Glomerular visceral epithelial cell (primary cell): ENCODE measurements at regions not wholly inside any gene's neighbourhood (a gene's known extent, or its start where the extent isn't known, plus 50 kb on each side); places are given as distances from the start of the nearest gene placed in this dataset.

Experiments
- DNase-seq: peaks from one replicate; pipeline ENCODE4 v3.0.0-alpha.2; 2016; ENCODE audit errors: extremely low spot score

DNA sequence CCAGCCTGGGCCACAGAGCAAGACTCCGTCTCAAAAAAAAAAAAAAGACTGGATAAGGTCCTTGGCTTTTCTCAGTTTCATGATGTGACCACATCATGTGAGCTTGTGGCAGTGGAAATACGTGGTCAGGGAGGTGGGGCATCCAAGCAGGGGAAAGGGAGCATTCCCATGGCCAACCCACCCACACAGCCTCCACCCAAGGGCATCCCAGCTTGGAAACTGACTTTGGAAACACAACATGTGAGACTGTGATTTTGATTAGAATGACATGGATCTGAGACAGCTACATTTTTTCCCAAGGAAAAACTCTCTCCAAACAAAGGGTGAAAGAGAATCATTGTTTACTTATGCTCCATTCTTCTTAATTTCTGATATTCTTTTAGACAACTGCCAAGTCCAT is 405.0 kb upstream of the ZNF507 start:
- DNase-seq = no peak

- DNase-seq = no peak
Observed at GRCh38 chr19:31943191-31943661, 402.2 kb upstream of the ZNF507 start.

GRCh38 chr19:31943778-31944177 is 401.6 kb upstream of the ZNF507 start:
- DNase-seq = no peak

- no peak for DNase-seq
Observed at GRCh38 chr19:31944326-31944725, 401.1 kb upstream of the ZNF507 start.

DNA sequence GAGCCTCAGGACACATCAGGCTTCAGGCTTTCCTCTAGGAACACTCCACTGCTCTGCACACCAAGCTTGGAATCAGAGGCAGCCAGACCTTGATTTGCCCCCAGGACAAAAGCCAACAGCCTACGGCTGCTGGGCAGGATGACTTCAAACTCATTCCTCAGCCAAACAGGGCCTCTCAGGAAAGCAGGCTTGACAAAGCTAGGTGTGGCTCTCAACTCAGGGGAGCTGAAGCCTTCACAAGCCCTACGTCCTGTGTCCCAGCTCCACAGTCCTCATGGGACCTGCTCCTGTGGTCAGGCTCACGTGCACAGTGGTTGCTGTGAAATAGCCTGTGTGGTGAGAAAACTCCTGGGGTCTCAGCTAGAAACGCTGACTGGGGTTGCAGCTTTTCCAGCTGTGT is 398.9 kb upstream of the ZNF507 start:
- DNase-seq = no peak

DNA sequence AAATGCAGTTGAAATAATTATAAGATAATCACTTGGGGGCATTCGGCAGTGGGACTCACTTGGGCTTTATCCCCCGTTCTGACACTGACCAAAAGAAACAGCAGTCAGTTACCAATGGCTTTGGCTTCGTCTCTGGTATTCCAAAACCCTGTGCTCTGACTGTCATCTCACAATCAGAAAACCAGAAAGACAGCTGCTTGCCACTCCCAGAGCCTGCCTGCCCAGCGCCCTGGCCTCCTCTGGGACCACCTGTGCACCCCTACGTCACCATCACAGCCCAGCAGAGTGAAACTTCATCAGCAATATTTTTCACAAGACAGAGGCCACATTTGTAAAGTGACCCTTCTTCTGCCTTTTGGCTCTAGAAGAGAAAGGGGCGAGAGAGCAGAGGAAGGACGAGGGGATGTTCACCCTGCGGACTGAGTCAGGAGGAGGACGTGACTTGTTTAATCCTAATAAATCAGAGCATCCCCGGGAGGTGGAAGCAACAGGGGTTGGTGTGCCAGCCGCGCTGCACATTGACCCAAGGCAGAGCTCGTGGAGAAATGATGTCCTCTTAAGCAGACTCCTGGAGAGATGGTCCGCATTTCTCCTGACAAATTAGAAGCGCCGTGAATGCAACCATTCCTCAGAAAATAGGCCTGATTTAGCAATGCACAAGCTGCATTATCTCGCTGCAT is 397.8 kb upstream of the ZNF507 start:
- DNase-seq = no peak

DNA sequence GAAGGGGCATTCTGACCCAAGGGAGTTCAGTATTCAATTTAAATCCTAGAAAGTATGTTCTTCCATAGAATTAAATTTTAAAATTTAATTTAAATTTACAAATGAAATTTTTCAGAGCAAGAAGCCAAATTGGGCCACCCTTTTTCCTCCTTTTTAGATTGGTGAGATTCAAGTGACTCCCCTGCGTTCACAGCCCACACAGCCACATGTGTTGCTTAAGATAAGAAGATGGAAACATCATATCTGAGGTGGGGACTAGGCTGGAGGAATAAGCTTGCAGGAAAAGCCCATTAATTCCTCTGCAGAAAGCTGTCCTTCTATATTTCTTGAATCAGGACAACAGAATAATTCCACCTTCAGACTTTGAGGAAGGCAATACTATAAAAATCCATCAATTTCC is 392.7 kb upstream of the ZNF507 start:
- no peak for DNase-seq

DNA sequence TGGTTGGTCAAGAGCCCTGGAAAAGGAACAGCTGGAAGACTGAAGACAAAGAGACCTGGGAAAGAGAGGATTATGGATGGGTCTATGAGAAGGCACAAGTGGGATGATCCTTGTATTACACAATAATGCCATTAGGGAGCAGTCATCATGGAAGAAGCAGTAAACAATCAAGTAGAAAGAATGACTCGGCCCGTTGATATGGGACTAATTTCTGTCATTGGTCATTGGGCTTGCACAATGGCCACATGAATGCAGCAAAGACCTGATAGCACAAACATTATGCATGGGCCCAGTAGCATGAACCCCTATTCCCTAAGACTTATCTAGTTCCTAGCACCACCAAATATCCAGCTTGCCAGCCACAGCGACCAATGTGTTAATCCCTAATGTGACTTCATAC is 390.3 kb upstream of the ZNF507 start:
- DNase-seq = no peak

DNA sequence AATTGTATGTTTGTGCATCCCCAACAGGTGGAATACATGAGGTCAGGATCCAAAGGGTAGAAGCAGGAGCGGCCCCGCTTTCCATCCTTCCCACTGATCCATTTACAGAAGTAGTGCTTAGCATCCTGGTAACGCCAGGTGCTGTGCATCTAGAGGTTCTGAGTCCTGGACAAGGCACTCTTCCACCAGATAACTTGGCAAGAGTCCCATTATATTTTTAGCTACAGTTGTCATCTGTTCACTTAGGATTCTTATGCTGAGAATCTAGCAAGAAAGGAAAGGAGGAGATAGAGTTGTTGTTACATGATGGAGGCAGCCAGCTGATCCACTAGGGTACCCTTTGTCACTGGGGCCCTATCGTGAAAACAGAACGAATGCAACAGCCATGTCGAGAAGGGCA is 389.5 kb upstream of the ZNF507 start:
- no peak for DNase-seq

DNA sequence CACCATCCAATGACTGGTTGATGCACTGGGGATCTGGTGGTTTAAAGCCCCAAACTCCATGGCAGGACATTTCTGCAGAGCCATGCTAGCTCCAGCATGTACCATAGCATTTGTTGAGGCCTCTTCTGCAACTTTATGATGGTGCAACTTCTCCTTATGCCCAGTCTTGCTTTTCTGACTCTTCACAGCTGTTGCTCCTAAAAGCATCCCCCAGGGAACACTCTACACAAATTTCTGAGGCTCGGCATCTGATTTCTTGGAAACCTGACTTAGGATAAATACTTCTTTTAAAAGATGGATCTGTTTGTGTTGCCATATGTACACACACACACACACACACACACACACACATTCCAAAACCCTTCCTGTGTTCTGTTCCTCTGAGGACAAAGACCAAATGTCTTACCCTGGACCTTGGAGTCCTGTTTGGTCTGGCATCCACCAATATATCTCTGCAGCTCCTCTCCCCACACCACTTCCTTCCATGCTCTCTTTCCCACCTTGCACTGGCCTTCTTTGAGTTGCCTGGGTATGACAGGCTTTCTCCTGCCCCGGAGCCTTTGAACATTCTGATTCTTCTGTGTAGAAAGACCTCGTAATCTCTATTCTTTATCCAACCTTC is 388.5 kb upstream of the ZNF507 start:
- DNase-seq = no peak

DNA sequence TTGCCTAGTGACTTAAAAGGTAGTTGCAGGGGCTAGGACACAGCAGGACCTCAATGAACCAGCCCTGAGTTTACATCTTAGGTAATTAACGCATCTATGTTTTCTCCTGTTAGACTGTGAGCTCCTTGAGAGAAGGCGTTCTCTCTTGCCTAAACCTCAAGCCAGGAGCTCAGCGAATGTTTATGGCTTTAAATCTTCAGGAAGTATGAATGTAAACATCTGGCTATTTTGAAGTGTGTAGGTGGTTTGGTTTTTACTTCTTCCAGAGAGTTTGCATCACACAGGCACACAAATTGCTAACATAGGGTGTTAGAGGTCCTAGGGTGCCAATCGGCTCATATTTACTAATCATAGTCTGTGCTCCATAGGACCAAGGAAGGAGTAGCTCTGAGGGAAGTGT is 387.7 kb upstream of the ZNF507 start:
- DNase-seq = no peak

- DNase-seq = no peak
Observed at GRCh38 chr19:31959527-31960018, 385.8 kb upstream of the ZNF507 start.

- no peak for DNase-seq
Observed at GRCh38 chr19:31960474-31960873, 384.9 kb upstream of the ZNF507 start.

DNA sequence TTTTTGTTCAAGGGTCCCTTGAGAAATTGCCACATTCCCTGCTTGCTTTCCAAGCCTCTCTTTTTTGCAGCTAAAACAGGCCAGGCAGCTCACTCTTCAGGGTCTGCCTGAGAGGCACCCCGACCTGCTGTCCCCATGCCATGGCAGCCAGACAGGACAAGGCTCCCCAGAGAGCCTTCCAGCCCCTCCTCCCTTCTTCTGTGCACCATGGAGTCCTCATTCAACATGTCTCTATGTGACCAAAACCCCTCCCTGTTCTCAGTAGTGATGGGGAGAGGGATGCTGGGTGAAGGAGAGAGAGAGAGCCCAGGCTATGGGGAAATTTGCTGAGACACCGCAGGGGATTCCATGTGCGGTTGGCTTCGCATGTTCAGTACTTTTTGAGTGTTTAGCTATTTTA is 384.2 kb upstream of the ZNF507 start:
- DNase-seq = no peak

DNA sequence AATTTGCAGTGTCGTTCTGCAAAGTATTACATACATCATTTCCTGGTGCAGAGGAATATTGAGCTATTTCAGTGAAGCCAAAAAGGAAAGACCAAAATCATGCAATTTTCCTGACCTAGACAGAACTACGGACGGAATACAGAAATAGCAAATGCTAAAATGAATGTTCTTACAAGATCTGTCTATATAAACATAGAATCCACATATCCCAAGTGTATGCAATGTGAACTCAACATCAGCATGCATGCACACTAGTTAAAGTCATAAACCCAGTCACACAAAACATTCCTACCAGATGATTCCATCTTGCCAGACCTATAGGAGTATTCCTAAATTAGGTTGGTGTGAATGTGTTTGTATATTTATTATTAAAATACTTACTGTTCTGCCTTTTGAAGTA is 383.7 kb upstream of the ZNF507 start:
- no peak for DNase-seq

DNA sequence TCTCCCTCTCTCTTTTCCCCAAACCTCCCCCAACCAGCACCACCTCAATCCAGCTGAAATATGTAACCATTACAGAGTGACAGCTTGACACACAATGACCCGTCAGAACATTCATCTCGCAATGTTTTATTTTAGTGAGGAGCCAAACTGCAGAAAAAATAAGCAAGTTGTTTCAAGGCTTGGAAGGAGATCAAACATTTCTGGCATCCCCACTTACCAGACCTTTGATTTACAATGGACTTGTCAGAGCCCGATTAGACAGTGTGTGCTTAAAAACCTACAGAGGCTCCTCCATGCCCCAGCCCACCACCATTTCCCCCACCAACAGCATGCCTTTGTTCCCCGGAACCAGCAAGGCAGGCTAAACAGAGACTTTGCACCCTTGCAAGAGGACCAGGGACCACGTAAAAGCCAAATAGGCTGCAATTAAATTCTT is 382.8 kb upstream of the ZNF507 start:
- DNase-seq = no peak

DNA sequence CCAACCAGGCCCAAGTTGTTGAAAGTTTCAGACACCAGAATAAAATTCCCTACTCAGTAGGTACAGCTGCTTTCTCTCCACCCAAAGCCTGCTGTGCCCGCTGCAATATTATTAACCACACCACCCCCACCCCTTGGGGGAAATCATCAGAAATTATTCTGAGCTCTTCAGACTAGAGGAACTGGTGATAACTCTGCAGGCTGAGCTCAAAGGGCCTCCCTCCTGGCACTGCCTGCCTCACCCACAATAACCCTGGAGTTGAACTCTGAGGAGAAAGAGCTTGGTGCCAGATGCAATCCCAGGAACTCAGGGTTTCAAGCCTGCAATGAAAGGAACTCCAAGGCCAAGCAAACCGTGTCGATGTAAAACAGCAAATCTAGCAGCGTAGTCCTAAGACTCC is 381.7 kb upstream of the ZNF507 start:
- DNase-seq = no peak

DNA sequence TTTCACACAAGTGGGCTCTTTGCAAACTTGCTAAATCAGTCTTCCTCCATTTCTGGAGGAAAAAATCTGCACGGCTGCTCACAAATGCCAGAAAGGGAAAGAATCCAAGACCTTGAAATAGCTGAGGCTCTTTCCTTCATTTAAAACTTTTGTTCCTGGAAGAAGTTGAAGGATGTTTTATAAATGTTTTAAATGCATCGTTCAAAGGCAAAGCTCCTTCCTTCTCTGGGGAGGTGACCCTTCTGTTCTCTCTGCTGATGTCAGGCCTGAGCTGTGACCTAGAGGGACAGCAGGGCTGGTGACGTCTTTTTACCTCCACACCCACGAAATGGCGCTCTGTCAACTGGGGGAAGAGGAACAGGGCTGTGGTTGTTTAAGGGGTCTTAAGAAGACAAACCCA is 376.4 kb upstream of the ZNF507 start:
- no peak for DNase-seq

DNA sequence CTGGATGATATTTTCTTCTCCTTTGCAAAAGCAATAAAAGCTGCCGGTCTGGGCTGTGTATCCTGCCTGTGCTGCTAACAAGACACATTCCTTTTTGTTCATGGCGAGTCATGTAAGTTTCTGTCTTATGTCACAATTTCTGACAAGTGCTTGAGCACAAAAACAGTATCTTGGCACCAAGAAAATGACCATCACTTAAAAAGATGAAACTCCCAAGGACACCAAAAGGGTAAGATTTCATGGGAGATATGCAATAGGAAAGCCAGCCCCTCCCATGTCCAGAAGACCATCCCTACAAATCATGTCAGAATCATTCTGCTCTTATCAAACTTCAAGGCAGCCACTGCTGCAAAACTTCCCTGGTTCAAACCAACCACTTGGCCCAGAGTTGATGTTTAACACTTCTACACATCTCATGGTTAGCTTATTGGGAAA is 375.4 kb upstream of the ZNF507 start:
- DNase-seq = no peak

DNA sequence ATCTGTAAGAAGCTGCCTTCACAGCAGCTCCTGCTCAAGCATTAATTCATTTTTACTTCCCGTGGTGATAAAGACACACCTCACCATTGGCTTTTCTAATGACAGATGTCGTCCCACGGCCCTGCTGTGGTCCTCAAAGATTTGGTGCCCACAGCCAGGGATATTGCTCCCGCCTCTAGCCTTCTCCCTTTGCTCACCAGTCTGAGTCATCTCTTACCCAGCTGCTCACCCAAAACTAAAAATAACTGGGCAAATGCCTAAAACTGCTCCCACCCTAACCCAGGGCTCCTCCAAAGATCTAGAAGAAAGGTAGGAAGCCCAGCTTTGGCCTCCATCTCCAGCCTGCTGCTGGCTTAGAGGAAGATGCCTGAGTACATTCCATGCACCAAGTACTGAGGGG is 371.1 kb upstream of the ZNF507 start:
- no peak for DNase-seq

DNA sequence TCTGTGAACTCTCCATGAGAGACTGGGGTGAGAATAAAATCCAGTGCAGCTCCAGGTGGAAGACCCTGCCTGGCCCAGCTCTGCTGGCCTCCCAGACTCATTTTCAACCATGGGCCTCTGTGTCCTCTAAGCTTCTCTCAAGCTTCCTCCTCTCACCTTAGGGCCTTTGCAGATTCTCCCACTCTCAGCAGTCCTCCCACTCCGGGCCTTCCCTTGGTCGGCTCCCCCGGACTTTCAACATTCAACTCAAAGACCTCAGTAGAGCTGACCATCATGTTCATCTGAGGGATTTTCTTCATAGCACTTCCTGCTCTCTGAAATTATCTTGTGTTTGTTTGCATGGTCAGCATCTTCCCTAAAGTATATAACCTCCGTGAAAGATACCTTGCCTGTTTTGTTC is 370.5 kb upstream of the ZNF507 start:
- DNase-seq = no peak

DNA sequence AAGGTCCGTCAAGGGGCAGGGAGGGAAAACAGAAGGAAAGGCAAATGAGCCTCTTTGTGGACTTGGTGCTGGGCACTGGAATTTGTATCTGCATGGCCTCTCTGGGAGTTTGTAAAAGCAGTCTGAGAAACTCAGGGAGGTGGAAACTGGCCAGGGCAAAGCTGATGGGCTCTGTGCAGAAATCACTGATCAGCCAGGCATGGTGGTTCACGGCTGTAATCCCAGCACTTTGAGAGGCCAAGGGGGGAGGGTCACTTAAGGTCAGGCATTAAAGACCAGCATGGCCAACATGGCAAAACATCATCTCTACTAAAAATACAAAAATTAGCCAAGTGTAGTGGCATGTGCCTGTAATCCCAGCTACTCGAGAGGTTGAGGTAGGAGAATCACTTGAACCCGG is 369.9 kb upstream of the ZNF507 start:
- no peak for DNase-seq

GRCh38 chr19:31976775-31977536 is 368.5 kb upstream of the ZNF507 start:
- no peak for DNase-seq
